Calu3 (cell line): ENCODE measurements at regions not wholly inside any gene's neighbourhood (a gene's known extent, or its start where the extent isn't known, plus 50 kb on each side); places are given as distances from the start of the nearest gene placed in this dataset.

Experiments
- BruUV-seq: library from RNA; stranded (reverse); fragments of 400-500 nt; replicated peaks from 2 replicates; lab custom pipeline; 2021; lab: Mats Ljungman, UMichigan
- CTCF ChIA-PET: fragments of 300-600 bp; sonication (Branson Sonifier 250); formaldehyde crosslinking; loops from one replicate; lab custom pipeline; 2022; ENCODE audit warnings: antibody characterized with exemption; lab: Charles Lee
- DNase-seq: peaks from one replicate; pipeline ENCODE4 v3.0.0; 2022
- H3K27ac Mint-ChIP-seq: one replicate; pipeline ENCODE4 v1.8.0; 2022; ENCODE audit warnings: mixed read lengths; ENCODE audit not compliant: unreplicated experiment
- H3K27me3 Mint-ChIP-seq: one replicate; pipeline ENCODE4 v1.8.0; 2022; ENCODE audit warnings: mixed read lengths; ENCODE audit not compliant: unreplicated experiment
- H3K36me3 Mint-ChIP-seq: one replicate; pipeline ENCODE4 v1.8.0; 2022; ENCODE audit warnings: mild to moderate bottlenecking, moderate library complexity, mixed read lengths; ENCODE audit not compliant: insufficient read depth, unreplicated experiment
- H3K4me1 Mint-ChIP-seq: one replicate; pipeline ENCODE4 v1.8.0; 2022; ENCODE audit warnings: mild to moderate bottlenecking, low read depth, mixed read lengths; ENCODE audit not compliant: unreplicated experiment
- H3K4me3 Mint-ChIP-seq: one replicate; pipeline ENCODE4 v1.8.0; 2022; ENCODE audit warnings: mild to moderate bottlenecking, low read depth, moderate library complexity, mixed read lengths; ENCODE audit not compliant: unreplicated experiment
- H3K9me3 Mint-ChIP-seq: one replicate; pipeline ENCODE4 v1.8.0; 2022; ENCODE audit warnings: low read depth, mixed read lengths; ENCODE audit not compliant: unreplicated experiment
- CTCF ChIP-seq: fragments of 200-600 bp; IDR thresholded peaks from one replicate; pipeline ENCODE4 v1.8.0; 2022; ENCODE audit warnings: antibody characterized with exemption; ENCODE audit not compliant: unreplicated experiment
- intact Hi-C: fragments of 100-400 bp; cut with micrococcal nuclease; formaldehyde crosslinking; loops from one replicate; pipeline ENCODE4 v1.10.0; 2022; ENCODE audit not compliant: unreplicated experiment

- Mint-ChIP-seq H3K4me1 (no peaks in the 10 kb centered on the region), H3K4me3 (no peak overlapping the region), H3K27ac (no peak overlapping the region), H3K9me3 (no peaks in the 10 kb centered on the region), H3K27me3 (peaks cover 35% of the 10 kb centered on the region), H3K36me3 (no peaks in the 10 kb centered on the region)
- intact Hi-C loops, result no loop called here
- DNase-seq, result no peak
- TF ChIP-seq CTCF, result no peak
- BruUV-seq, result no TSS peak
- CTCF ChIA-PET, result no interaction called here
Observed at GRCh38 chr5:158124606-158125316, 265.8 kb upstream of the CLINT1 start.

GRCh38 chr5:158123595-158123994, 264.6 kb upstream of the CLINT1 start:
- no peak for DNase-seq
- TF ChIP-seq CTCF, result no peak
- CTCF ChIA-PET, result no interaction called here
- H3K27me3 Mint-ChIP-seq, result peaks cover 26% of the 10 kb centered on the region
- intact Hi-C loops, result no loop called here
- no peaks in the 10 kb centered on the region for H3K4me1 Mint-ChIP-seq
- no peaks in the 10 kb centered on the region for H3K36me3 Mint-ChIP-seq
- no peaks in the 10 kb centered on the region for H3K9me3 Mint-ChIP-seq
- no TSS peak for BruUV-seq
- no peak overlapping the region for H3K27ac Mint-ChIP-seq
- no peak overlapping the region for H3K4me3 Mint-ChIP-seq

- H3K27ac Mint-ChIP-seq, result no peak overlapping the region
- no TSS peak for BruUV-seq
- CTCF ChIA-PET, result interaction anchor here (0.7 kb wide), 1 partner anchor 23 kb away, joined by 4 read pairs; no protein-coding TSS in a partner anchor
- no peak overlapping the region for H3K4me3 Mint-ChIP-seq
- DNase-seq, result no peak
- no peak for TF ChIP-seq CTCF
- intact Hi-C loops, result no loop called here
- peaks cover 26% of the 10 kb centered on the region for H3K27me3 Mint-ChIP-seq
- H3K36me3 Mint-ChIP-seq, result no peaks in the 10 kb centered on the region
- H3K9me3 Mint-ChIP-seq, result no peaks in the 10 kb centered on the region
- no peaks in the 10 kb centered on the region for H3K4me1 Mint-ChIP-seq
Observed at GRCh38 chr5:158121678-158122077, 262.7 kb upstream of the CLINT1 start.

- no peaks in the 10 kb centered on the region for H3K9me3 Mint-ChIP-seq
- H3K4me1 Mint-ChIP-seq, result no peaks in the 10 kb centered on the region
- intact Hi-C loops, result no loop called here
- no TSS peak for BruUV-seq
- H3K27ac Mint-ChIP-seq, result no peak overlapping the region
- no peak for DNase-seq
- CTCF ChIA-PET, result no interaction called here
- no peaks in the 10 kb centered on the region for H3K36me3 Mint-ChIP-seq
- peaks cover 26% of the 10 kb centered on the region for H3K27me3 Mint-ChIP-seq
- H3K4me3 Mint-ChIP-seq, result no peak overlapping the region
- no peak for TF ChIP-seq CTCF
Observed at GRCh38 chr5:158120760-158121159, 261.8 kb upstream of the CLINT1 start.
